Left colon (tissue), 2 donors: ENCODE measurements at regions not wholly inside any gene's neighbourhood (a gene's known extent, or its start where the extent isn't known, plus 50 kb on each side); places are given as distances from the start of the nearest gene placed in this dataset.

Source experiments
- ATAC-seq: fragments of 200-7000 bp; cut with Tn5 transposase; one replicate; pipeline ENCODE4 v1.9.1; 2020; ENCODE audit warnings: mild to moderate bottlenecking, moderate library complexity
- DNase-seq, 2 donors: peaks; one replicate each; pipeline ENCODE4 v3.0.0-alpha.2; 2020
- intact Hi-C, 2 donors: fragments of 100-400 bp; cut with DNase I in 1 of 2; cut with micrococcal nuclease in 1 of 2; formaldehyde crosslinking; loops; one replicate each; pipeline versions ENCODE4 v1.11.2 to v1.14.0; 2022; cut with DNase I, micrococcal nuclease
- donor health status: DM: no; HTN: no; CAD: no.
- donor health status: DM: yes; HTN: yes; CAD: no.

GRCh38 chr15:94066811-94067210 is 164.6 kb upstream of the MCTP2 start:
- intact Hi-C loops, result no loop called here
- ATAC-seq, result no peak
- DNase-seq, result no peak

- intact Hi-C loops, result no loop called here
- no peak for DNase-seq
- ATAC-seq, result no peak
Observed at GRCh38 chr15:94066046-94066445, 165.3 kb upstream of the MCTP2 start.

GRCh38 chr15:94064676-94065313 is 166.6 kb upstream of the MCTP2 start:
- no peak for DNase-seq
- ATAC-seq, result no peak
- intact Hi-C loops, result no loop called here

GRCh38 chr15:94061041-94061440 is 170.3 kb upstream of the MCTP2 start:
- DNase-seq, result no peak
- intact Hi-C loops, result no loop called here
- ATAC-seq, result no peak

- no peak for DNase-seq
- ATAC-seq, result no peak
- intact Hi-C loops, result no loop called here
Observed at GRCh38 chr15:94059013-94059587, 172.3 kb upstream of the MCTP2 start.

GRCh38 chr15:94057305-94057704 is 174.1 kb upstream of the MCTP2 start:
- ATAC-seq (no peak), DNase-seq (no peak)
- intact Hi-C loops, result no loop called here

GRCh38 chr15:94056314-94056713 is 175.0 kb upstream of the MCTP2 start:
- DNase-seq (no peak), ATAC-seq (no peak)
- intact Hi-C loops, result no loop called here

- ATAC-seq (no peak), DNase-seq (no peak)
- intact Hi-C loops, result no loop called here
Observed at GRCh38 chr15:94053626-94054025, 177.7 kb upstream of the MCTP2 start.

- intact Hi-C loops, result no loop called here
- no peak for DNase-seq
- ATAC-seq, result no peak
Observed at GRCh38 chr15:94052711-94053110, 178.7 kb upstream of the MCTP2 start.

- DNase-seq (no peak), ATAC-seq (no peak)
- intact Hi-C loops, result no loop called here
Observed at GRCh38 chr15:94047566-94047965, 183.8 kb upstream of the MCTP2 start.

- no peak for ATAC-seq
- intact Hi-C loops, result no loop called here
Observed at GRCh38 chr15:94042180-94042928, 189.0 kb upstream of the MCTP2 start.

GRCh38 chr15:94041746-94042145 is 189.6 kb upstream of the MCTP2 start:
- DNase-seq (no peak), ATAC-seq (no peak)
- intact Hi-C loops, result no loop called here

More at GRCh38 chr15:94042180-94042928, 189.0 kb upstream of the MCTP2 start:
- DNase-seq, result no peak

GRCh38 chr15:94040541-94041248 is 190.7 kb upstream of the MCTP2 start:
- intact Hi-C loops, result no loop called here
- ATAC-seq (no peak), DNase-seq (no peak)

- intact Hi-C loops, result no loop called here
- DNase-seq (no peak), ATAC-seq (no peak)
Observed at GRCh38 chr15:94036156-94036555, 195.2 kb upstream of the MCTP2 start.

GRCh38 chr15:94033683-94034020 is 197.7 kb upstream of the MCTP2 start:
- no peak for ATAC-seq
- intact Hi-C loops, result no loop called here
- DNase-seq, result no peak

- ATAC-seq (no peak), DNase-seq (no peak)
- intact Hi-C loops, result no loop called here
Observed at GRCh38 chr15:94033014-94033682, 198.2 kb upstream of the MCTP2 start.

GRCh38 chr15:94032571-94032970 is 198.8 kb upstream of the MCTP2 start:
- DNase-seq, result no peak
- ATAC-seq, result no peak
- intact Hi-C loops, result no loop called here

GRCh38 chr15:94031072-94031471 is 200.3 kb upstream of the MCTP2 start:
- no peak for ATAC-seq
- intact Hi-C loops, result no loop called here
- DNase-seq, result no peak

GRCh38 chr15:94029495-94029894 is 201.9 kb upstream of the MCTP2 start:
- DNase-seq (no peak), ATAC-seq (no peak)
- intact Hi-C loops, result no loop called here
